ENCODE measurements at regions not wholly inside any gene's neighbourhood (a gene's known extent, or its start where the extent isn't known, plus 50 kb on each side); places are given as distances from the start of the nearest gene placed in this dataset.

- no peak for TF ChIP-seq CTCF (conservative IDR thresholded peaks at IDR 0.05; ENCODE audit: low read depth in 2 of 2)
- no peak for TF ChIP-seq CREB1 (CRISPR knock-in tag; IDR thresholded peaks at IDR 0.05; ENCODE audit: low read depth)
- no peak for TF ChIP-seq EZH2 (IDR thresholded peaks at IDR 0.05; ENCODE audit: low read depth, unreplicated experiment)
- TF ChIP-seq POLR2AphosphoS5 (IDR thresholded peaks at IDR 0.05; ENCODE audit: low read depth) = no peak
- no peak for TF ChIP-seq EZH2phosphoT487 (IDR thresholded peaks at IDR 0.05; ENCODE audit: unreplicated experiment)
Observed at GRCh38 chr5:12716664-12717063, 812.4 kb upstream of the CTNND2 start.

Data from GM23338 (cell line).